ENCODE measurements at regions not wholly inside any gene's neighbourhood (a gene's known extent, or its start where the extent isn't known, plus 50 kb on each side); places are given as distances from the start of the nearest gene placed in this dataset.

- TF ChIP-seq CDX4 (CRISPR knock-in tag; IDR thresholded peaks at IDR 0.05; ENCODE audit: borderline replicate concordance) (no peak), ATF3 (CRISPR knock-in tag; conservative IDR thresholded peaks at IDR 0.05) (no peak), ZMAT4 (CRISPR knock-in tag; IDR thresholded peaks at IDR 0.05) (no peak), ZNF138 (CRISPR knock-in tag; conservative IDR thresholded peaks at IDR 0.05) (no peak), FOXK1 (CRISPR knock-in tag; IDR thresholded peaks at IDR 0.05) (no peak), STAT6 (CRISPR knock-in tag; conservative IDR thresholded peaks at IDR 0.05; ENCODE audit: low read depth) (no peak), ERG (CRISPR knock-in tag; IDR thresholded peaks at IDR 0.05) (no peak), AR (CRISPR knock-in tag; IDR thresholded peaks at IDR 0.05) (no peak), E2F5 (CRISPR knock-in tag; IDR thresholded peaks at IDR 0.05) (no peak), ZNF512 (CRISPR knock-in tag; IDR thresholded peaks at IDR 0.05; ENCODE audit: borderline replicate concordance) (no peak), NFATC4 (CRISPR knock-in tag; IDR thresholded peaks at IDR 0.05) (no peak), ZNF232 (CRISPR knock-in tag; IDR thresholded peaks at IDR 0.05) (no peak)
Measured at GRCh38 chr2:236981701-236982485, 103.8 kb upstream of the COPS8 start (continued).

GRCh38 chr2:236982693-236983455 lies 102.8 kb upstream of the COPS8 start:
- Mint-ChIP-seq H3K36me3 (peaks cover 11% of the 10 kb centered on the region), H3K27ac (no peak overlapping the region), H3K27me3 (ENCODE audit: low read depth) (no peaks in the 10 kb centered on the region), H3K4me1 (no peaks in the 10 kb centered on the region), H3K9me3 (peaks cover 32% of the 10 kb centered on the region), H3K4me3 (no peak overlapping the region)
- ChIA-PET CTCF (no interaction called here), POLR2A (no interaction called here)
- no peak for DNase-seq (ENCODE audit: low spot score)
- ATAC-seq: no peak
- no peak for TF ChIP-seq PRRX2 (CRISPR knock-in tag; IDR thresholded peaks at IDR 0.05)
- no peak for TF ChIP-seq ZNF425 (CRISPR knock-in tag; conservative IDR thresholded peaks at IDR 0.05)
- no peak for TF ChIP-seq ARID4B (CRISPR knock-in tag; IDR thresholded peaks at IDR 0.05; ENCODE audit: borderline replicate concordance)
